HG02610 (cell line): ENCODE measurements at regions not wholly inside any gene's neighbourhood (a gene's known extent, or its start where the extent isn't known, plus 50 kb on each side); places are given as distances from the start of the nearest gene placed in this dataset.

Experiments
- ATAC-seq: cut with Tn5 transposase; IDR thresholded peaks from one replicate; pipeline ENCODE4 v1.9.1; 2021; ENCODE audit warnings: mild to moderate bottlenecking, moderate library complexity; ENCODE audit not compliant: unreplicated experiment

DNA sequence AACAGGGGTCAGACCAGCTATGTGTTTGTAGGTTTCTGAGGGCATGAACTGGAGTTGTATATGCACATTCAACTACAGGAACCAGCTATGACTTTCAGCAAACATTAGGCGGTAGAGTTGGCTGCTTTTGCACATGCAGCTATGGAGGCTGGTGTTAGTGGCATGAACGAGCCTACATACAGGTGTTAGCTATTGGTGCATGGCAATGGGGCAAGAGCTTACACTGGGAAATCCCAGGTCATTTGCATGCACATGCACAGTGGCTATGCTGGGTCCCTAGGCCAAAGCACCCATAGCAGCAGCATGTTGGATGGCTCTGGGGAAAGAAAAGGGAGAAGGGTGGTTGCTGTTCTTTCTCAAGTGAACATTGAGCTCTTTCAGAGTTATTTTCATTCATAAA is 1018.5 kb upstream of the PHF14 start:
- ATAC-seq = no peak

DNA sequence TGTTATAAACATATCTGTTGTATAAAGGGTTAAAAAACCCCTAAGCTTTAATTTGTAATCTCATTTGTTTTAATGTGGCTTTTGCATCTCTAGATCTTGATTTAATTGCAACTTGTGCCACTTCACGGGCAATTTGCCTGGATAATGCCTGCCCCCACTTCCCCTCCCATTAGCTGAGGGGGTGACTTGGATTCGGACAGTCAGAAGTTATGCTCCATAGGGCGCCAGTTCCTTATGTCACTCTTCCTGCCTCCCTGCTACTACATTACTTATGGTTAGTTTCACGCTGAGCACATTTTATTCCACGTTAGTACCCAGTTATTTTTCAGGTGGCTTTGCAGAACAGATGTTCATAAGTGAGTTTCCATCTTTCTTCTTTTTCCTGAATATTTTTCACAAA is 1015.2 kb upstream of the PHF14 start:
- ATAC-seq = no peak

DNA sequence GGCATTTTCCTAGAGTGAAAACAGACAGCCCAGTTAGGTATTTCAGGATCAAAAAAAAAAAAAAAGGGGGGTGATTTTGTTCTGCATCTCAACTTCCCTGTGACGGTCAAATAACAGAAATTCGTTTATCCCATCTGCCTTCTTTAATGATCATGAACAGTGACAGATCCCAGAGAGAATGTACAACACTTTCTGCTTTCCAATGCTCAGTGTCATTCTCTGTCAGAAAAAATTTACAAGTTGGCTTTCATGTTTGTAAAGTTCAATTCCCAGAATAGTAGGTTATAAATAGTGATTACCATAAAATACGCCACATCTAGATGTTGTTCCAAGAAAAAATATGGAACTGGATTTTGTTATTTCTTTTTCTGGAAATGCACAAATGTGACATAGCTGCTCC is 1013.2 kb upstream of the PHF14 start:
- no peak for ATAC-seq

DNA sequence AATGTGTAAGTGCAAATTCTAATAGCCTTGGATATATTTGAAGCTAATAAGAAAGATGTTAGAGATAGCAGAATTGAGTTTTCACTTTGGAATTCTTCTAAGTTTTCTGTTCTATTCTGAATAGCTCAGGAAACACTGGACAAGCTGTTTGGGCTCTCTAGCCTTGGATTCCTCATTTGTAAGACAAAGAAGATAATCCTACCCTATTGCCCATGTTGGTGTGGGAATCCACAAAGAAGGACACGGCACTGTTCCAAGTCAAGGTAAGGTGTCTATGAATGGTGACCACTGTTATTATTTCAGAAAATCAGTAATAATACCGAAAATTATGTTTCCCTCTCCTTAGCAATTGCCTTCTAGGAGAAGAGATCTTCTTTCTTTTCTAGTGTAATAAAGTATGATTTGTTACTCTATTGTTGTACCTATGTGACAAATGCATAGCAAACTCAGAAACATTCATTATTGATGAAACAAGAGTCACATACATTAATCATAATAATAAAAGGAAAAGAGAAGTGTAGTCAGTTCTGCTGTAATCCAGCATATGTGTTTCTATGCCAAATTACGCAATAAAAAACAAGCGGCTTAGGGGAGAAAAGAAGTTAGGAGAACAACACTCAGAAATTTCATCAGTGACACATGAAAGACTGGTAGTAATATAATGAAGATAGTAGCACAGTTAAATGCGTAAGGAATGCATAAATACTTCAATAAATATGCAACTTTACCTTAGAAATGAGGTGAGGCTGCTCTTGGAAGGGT is 1012.3 kb upstream of the PHF14 start:
- ATAC-seq = no peak

DNA sequence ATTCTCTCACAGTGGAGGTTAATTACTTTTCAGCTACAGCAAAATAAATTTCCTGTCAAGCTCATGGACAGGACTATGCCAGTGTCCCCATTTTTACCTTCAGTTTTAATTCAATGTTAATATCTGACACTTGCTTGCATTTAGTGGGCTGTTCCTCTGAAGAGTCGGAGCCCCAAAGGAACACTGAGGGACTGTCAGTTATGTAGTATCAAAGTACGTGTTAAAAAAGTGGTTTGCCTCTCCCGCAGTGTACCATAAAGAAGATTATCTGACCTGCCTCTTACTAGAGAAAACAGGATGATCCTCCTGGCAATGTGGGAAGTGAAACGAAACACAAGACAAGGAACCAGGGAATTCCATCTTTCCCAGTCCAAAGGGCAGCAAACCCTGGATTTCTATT is 1010.9 kb upstream of the PHF14 start:
- ATAC-seq = no peak

DNA sequence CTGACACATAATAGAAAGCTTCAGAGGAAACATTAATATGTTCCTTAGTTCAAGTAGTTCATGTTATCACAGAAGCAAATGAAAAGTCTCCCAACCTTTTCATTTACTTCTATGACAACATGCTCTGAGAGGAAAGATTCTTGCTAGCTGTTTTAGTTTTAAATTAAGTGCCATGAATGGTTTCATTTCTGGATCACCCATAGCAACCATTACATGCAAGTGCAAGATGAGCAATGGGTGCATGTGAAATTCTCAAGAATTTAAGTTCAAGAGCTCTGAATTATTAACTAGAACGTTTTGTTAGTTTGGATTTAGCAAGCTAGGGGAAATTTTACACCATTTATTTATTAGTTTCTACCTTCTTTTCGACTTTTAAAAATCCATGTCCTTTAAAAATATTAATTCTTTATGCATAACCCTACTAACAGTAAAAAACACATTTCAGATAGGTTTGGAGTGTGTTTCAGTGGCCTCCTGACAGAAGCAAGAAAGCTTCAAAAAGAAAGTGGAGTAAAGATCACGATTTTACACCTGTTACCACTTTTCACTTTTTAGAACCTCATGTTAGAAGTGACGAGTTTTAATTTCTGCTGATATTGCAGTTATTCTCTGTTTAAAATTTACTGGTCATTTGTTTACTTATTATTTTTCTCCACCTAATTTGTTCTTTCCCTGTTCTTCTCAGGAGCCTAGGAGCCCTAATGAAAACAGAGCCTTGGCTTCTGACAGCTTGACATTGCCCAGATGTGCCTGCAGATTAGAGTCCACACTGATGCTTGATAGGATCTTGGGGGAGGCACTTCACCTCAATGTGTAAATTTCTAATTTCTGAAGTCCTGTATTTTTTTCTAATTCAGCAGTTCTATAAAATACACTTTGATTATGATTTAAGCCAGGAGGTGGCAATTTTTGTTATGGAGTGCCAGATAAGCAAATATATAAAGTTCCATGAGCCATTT is 995.3 kb upstream of the PHF14 start:
- ATAC-seq = no peak

DNA sequence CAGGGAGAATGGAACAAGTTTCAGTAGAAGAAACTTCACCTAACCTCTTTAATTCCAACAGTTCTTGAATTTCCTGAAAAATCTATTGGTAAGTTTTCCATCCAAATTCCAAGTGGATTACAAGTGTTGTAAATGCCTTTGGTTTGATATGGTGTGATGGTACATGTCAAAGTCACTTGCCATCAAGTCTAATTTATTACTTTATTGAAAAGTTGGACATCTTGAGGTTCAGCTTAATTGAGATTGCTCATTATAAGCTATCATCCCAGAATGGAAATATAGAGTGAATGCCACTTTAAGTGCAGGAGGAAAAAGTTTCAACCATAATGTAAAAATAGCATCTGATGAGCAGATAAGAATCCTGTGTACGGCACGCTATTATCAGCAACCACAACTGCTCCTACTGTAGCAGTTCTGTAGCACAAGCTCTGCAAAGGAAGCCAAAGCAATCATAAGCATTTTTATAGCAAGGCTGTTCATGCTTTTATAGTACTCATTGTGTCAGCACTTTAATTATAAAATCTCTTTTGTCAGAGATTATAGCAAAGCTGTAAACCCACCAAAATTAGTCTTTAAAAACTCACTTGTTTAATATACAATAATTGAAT is 991.8 kb upstream of the PHF14 start:
- no peak for ATAC-seq

DNA sequence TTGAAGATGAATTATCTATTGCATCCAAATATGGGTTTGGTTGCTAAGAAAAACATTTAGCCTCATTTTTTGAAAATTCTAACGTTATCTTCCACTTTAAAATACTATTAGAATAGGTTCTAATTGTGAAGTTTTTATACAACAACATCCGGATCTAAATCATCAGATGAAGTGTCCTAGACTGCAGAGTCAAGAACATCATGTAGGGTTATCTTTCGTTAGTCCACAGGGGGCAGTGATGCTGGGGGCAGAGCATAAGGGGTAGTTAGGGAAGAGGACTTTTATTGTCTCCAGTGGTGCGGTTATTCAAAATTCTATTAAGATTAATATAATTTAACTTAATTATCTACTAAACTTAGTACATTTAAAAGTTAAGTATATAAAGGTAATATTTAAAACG is 990.6 kb upstream of the PHF14 start:
- ATAC-seq = no peak

DNA sequence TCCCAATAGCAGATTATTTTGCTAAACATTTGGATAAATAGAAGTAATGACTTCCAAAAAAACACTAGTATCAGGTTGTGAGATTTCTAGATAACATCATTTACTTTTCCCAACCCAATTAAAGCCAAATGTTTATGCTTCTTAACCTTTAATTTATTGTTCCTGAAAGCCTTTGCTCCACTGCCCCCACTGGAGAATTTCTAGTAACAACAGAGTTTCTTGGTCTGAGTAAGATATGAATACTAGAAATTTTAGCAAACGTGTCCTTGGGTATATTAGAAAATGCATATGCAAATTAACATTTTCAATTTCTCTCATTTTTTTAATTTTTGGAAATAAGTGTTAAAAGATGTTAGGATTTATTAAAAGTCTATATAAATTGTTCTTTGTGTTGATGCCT is 958.0 kb upstream of the PHF14 start:
- no peak for ATAC-seq

DNA sequence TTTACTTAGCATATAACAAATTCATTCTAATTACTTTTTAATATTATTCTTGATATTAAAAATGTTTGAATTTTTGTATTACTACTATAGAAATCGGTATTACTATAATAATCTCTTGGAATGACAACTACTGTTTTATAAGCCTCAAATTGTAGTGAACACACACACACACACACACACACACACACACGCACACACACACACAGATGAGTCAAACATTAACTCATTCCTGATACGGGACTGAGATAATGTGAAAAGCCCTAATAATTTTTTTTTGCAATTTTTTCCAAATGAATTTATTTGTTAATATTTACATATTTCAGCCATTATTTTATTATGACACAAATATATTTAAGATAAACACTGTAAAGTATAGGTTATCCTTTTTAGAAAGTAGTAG is 951.2 kb upstream of the PHF14 start:
- ATAC-seq = no peak

DNA sequence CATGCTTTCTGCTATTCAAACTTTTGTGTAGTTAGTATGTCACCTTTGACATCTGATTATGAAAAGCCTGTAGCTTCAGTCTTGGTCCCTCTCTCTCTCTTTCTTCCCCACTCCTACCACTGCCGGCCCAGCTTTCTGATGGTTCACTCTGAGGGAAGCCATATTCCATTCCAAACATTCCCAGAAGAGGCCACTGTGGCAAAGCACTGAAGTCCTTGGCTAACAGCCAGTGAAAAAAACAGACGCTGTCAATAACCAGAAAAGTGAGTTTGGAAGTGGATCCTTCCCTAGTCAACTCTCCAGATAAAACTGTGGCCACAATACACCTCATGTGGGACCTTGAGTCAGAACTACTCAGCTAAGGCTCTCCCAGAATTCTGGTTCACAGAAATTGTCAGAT is 950.7 kb upstream of the PHF14 start:
- ATAC-seq = no peak

DNA sequence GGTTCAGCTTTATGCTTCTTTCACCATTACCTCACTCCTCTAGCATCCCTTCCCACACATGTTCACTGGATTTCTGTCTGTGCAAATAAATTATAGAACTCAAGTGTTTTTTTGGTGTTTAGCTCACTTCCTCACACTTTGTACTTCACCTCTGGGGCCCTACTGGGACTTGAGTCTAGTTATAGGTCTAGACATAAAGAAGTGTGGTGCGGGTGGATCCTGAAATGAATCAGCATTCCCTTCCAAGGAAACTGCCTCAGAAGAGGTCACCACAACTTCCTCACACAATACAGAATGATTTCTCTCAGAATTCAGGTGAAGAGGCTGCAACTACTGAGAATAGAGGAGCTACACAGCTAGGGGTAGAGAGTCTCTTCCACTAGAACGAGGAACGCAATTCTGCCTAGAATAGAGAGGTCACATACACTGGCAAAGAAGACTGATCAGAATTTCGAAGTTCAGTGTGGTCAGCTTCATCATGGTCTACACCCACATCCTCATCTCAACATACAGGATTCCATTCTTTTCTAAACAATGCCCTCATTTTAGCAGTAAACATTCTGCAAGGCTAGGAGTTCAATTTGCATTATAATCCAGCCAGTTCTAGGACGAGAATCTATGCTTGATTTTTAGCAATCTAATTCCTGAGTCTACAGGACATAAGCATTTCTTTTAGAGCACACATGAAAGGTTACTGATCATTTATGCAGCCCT is 938.7 kb upstream of the PHF14 start:
- no peak for ATAC-seq

DNA sequence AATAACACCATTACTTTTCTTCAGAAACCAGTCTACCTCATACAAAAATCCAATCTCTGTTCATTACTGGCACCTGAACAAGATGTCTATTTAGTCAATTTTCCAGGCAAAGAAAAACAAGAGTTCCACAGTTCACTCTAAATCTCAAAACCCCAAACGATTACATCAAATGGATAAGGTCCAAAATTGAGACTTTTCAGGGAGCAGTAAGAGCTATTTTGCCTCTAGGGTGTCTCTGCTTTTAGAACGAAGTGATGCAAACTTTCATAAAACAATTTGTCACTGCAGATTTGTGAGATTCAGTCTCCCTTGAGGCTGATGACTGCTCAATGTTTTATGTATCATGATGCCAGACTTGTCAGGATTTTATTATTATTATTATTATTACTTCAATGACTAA is 937.0 kb upstream of the PHF14 start:
- ATAC-seq = no peak

DNA sequence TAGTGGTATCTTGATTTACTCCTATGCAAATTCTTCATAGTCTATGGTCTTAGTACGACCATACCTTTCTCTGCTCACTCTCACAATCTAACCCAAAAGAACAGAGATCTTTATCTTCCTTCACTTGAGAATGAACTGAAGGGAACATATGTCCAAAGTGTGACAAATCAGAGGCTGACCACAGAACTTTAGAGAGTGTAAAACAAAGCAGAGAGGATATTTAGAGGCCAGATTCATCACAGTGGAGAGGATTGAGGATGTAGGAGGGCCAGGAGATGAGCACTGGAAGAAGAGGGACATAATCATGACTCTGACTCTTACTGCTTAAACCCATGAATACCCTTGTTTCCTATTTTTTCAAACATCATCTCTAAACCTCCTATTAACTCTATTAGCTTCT is 935.3 kb upstream of the PHF14 start:
- ATAC-seq = no peak

DNA sequence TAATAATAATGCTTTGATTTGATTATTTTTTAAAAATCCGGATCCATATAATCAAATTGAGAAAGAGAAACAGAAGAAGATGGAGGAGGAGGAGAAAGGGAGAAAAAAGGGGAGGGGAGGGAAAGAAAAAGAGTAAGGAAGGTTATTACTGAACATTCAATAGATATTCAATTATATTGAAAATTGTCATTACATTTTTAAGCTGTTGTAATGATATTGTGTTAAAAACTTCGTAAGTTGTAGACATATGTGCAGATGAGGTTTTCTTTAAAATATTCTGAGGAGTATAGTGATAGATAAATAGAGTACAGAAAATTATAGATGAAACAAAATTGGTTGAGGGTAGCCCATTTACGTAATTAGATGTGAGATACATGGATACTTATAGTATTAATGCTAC is 933.0 kb upstream of the PHF14 start:
- ATAC-seq = no peak

DNA sequence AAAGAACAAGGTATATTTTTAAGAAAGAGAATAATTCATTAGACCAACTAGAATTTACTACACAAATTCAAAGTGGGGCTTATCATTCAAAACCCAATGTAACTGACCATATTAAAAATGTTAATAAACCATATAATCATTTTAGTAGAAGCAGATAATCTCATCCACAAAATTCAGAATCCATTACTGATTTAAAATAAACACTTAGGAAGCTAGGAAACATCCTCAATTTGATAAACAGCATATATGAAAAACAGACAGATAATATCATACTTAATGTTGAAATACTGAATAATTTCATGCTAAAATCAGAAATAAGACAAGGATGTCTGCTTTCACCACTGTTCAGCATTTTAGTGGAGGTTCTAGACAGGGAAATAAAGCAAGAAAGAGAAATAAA is 902.8 kb upstream of the PHF14 start:
- ATAC-seq = no peak

DNA sequence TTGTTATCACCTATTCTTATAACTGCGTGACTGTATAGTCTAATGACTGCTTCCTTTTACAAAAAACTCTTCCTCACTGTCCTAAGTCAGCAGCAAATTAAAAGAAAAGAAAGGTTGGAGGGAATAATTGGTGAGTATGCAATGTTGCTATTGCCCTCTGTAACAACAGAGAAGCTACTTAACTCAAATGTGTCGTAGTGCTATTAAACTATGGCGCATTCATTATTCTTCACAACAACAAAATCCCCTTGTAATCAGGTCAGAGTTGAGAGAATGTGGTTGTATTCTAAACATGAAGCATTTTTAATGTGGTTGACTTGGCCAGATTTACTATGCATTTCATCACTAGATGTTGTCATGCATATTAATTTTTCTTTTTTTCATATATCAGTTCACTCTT is 897.8 kb upstream of the PHF14 start:
- ATAC-seq = no peak

DNA sequence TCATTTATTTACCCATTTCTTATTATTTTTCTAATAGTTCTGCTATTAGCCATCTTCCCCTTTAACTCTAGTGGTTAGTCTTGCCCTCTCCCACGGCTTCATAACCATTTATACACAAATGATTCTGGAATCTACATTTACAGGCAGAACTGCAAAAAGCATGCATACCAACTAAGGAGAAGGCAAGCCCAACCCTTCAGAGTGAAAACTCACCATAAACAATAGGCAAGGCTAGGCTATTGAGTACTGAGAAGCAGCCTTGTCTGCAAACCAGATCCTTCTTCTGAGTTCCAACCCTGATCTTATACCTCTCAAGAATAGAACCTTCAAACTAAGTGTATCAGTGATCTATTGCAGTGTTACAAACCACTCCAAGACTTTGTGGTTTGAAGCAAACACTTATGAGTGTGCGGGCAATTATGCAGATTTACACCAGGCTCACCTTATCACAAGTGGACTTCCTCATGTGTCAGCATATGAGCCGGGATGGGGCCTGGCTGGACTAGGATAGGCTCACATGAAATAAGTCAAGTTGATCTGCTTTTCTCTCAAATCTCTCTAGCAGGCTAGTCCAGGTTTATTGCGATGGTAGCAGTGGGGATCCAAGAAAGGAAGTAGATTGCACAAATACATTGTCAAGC is 896.9 kb upstream of the PHF14 start:
- ATAC-seq = no peak

DNA sequence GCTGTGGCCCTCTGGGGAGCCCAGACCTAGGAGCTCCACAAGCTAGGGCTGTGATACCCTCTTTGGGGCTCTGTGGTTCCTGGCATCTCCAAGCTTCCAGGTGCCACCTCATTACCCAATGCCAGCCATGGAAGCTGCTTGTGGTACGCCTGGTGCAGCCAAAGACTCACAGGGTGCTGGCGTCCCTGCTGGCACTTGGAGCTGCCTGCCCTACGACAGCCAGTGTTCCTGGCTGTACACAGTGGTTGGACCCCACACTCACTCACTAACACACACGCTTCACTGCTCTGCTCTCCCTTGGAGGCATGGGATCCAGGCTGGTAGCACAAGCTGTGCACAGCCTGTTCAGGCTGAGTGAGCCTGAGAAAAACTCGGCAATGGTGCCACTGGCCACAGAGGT is 894.1 kb upstream of the PHF14 start:
- no peak for ATAC-seq

DNA sequence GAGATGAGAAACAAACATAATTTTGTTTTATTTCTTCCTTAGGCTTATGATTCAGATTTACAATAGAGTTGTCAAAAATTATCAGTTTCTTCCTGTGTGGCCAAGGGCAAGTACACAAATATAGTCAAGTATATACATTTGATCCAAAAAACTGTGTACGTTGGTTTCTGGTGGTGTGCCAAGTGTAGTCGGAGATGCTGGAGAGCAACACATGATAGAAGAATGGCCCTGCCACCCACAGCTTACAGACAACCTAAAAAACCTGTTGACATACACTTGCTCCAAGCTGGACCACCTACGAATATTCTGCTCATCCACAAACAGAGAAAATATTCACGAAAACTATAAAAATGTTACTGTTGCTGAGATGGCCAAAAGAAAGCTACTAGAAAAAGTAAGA is 890.8 kb upstream of the PHF14 start:
- no peak for ATAC-seq

DNA sequence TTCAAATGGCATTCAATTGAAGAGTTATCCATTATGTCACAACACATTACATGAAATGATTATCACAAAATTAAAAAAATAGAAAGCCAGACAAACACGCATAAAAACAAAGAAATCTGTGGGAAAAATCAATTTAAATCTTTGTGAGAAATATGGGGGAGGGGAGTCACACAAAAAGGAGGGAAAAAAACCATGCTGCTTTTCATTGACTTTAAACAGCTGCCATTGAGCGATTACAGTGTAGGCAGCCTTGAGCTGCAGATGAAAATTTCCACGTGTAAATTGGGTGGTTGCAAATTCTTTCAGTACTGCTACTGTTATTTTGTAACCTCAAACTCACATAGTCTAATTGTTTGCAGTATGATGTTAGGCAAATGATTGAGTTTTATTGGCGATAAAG is 889.9 kb upstream of the PHF14 start:
- ATAC-seq = no peak
